GM23248 (cell line): ENCODE measurements at regions not wholly inside any gene's neighbourhood (a gene's known extent, or its start where the extent isn't known, plus 50 kb on each side); places are given as distances from the start of the nearest gene placed in this dataset.
A peak's percentile ranks its signal among the peaks of the same experiment; 100 is the strongest.

Experiments
- DNase-seq: peaks from one replicate; pipeline ENCODE4 v3.0.0-alpha.2; 2015
- H2AFZ ChIP-seq: fragments of 200-600 bp; sonication (generic); 2 replicates; pipeline ENCODE4 v1.6.1; 2016; ENCODE audit warnings: antibody characterized with exemption
- H3F3A ChIP-seq: fragments of 200-600 bp; sonication (generic); 2 replicates; pipeline ENCODE4 v1.6.1; 2016; ENCODE audit warnings: mild to moderate bottlenecking, antibody characterized with exemption, mixed run types; ENCODE audit not compliant: insufficient read depth
- H3K27ac ChIP-seq: fragments of 200-600 bp; sonication (generic); 2 replicates; pipeline ENCODE4 v1.5.1; 2016; ENCODE audit warnings: mild to moderate bottlenecking
- H3K27me3 ChIP-seq: fragments of 200-600 bp; sonication (generic); replicated peaks from 2 replicates; pipeline ENCODE4 v1.6.1; 2016; ENCODE audit warnings: mild to moderate bottlenecking; ENCODE audit not compliant: insufficient read depth
- H3K36me3 ChIP-seq: fragments of 200-600 bp; sonication (generic); 2 replicates; pipeline ENCODE4 v1.6.1; 2016; ENCODE audit warnings: low read depth, mild to moderate bottlenecking
- H3K4me1 ChIP-seq: fragments of 200-600 bp; sonication (generic); 2 replicates; pipeline ENCODE4 v1.6.1; 2016; ENCODE audit warnings: mild to moderate bottlenecking; ENCODE audit not compliant: insufficient read depth
- H3K4me2 ChIP-seq: fragments of 200-600 bp; sonication (generic); one replicate; pipeline ENCODE4 v1.6.1; 2016; ENCODE audit warnings: mild to moderate bottlenecking; ENCODE audit not compliant: unreplicated experiment
- H3K4me3 ChIP-seq: fragments of 200-600 bp; sonication (generic); 2 replicates; pipeline ENCODE4 v1.5.1; 2016; ENCODE audit warnings: mild to moderate bottlenecking
- H3K79me2 ChIP-seq: fragments of 200-600 bp; sonication (generic); 2 replicates; pipeline ENCODE4 v1.6.1; 2016; ENCODE audit warnings: mild to moderate bottlenecking; ENCODE audit not compliant: insufficient read depth
- H3K9ac ChIP-seq: fragments of 200-600 bp; sonication (generic); 2 replicates; pipeline ENCODE4 v1.6.1; 2016; ENCODE audit warnings: mild to moderate bottlenecking
- H3K9me2 ChIP-seq: fragments of 200-600 bp; sonication (generic); 2 replicates; pipeline ENCODE4 v1.6.1; 2016; ENCODE audit warnings: mixed run types, mild to moderate bottlenecking, moderate library complexity; ENCODE audit not compliant: insufficient read depth
- H3K9me3 ChIP-seq: fragments of 200-600 bp; sonication (generic); one replicate; pipeline ENCODE4 v1.6.1; 2017; ENCODE audit warnings: low read depth
- H4K20me1 ChIP-seq: fragments of 200-600 bp; sonication (generic); 2 replicates; pipeline ENCODE4 v1.6.0; 2016; ENCODE audit not compliant: insufficient read depth
- EZH2 ChIP-seq: fragments of 200-600 bp; sonication (generic); IDR thresholded peaks from 2 replicates; pipeline ENCODE4 v1.6.1; 2018; ENCODE audit warnings: antibody characterized with exemption, mild to moderate bottlenecking; ENCODE audit not compliant: insufficient read depth, poor library complexity, severe bottlenecking
- EZH2phosphoT487 ChIP-seq: fragments of 200-600 bp; sonication (generic); IDR thresholded peaks from 2 replicates; pipeline ENCODE4 v1.6.1; 2018; ENCODE audit warnings: antibody characterized with exemption, moderate library complexity, mild to moderate bottlenecking, low read depth; ENCODE audit not compliant: insufficient read depth
- WGBS, 2 experiments: methylation state at CpG; one replicate each; pipeline ENCODE4 v1.1.6; 2015 to 2017; ENCODE audit warnings: low lambda C conversion rate in 2 of 2, low coverage in 1 of 2; ENCODE audit errors: missing lambda C conversion rate in 2 of 2; 5-methylcytosine and 5-hydroxymethylcytosine counted together
- in situ Hi-C: fragments of 300-500 bp; cut with MboI; formaldehyde crosslinking; loops from 2 replicates; pipeline ENCODE4 v1.15.0; 2020

- Histone ChIP-seq H3K4me2 (peak overlapping the region; percentile 80), H3K4me1 (no peaks in the 10 kb centered on the region), H3K9ac (no peak overlapping the region), H4K20me1 (no peaks in the 10 kb centered on the region), H3K27ac (no peak overlapping the region), H3K9me3 (no peaks in the 10 kb centered on the region), H3F3A (no peaks in the 10 kb centered on the region), H3K27me3 (no peaks in the 10 kb centered on the region), H3K9me2 (no peaks in the 10 kb centered on the region), H2AFZ (peak overlapping the region; percentile 63), H3K36me3 (no peaks in the 10 kb centered on the region), H3K4me3 (peak overlapping the region; percentile 35; the same call in 1 of the 2 replicates), H3K79me2 (no peaks in the 10 kb centered on the region)
- in situ Hi-C loops: no loop called here
- DNase-seq: peak; percentile 60
- WGBS, 2 experiments: 0 to 4% methylated on average over 3 of the region's 3 CpGs
- TF ChIP-seq EZH2phosphoT487 (no peak), EZH2 (no peak)
These were observed 81.9 kb upstream of the DYNC1I1 start for GRCh38 chr7:95690367-95690947.

GRCh38 chr7:95688931-95689495 is 83.3 kb upstream of the DYNC1I1 start:
- H3K9me3 ChIP-seq: no peaks in the 10 kb centered on the region
- H3K9me2 ChIP-seq: no peaks in the 10 kb centered on the region
- H3K79me2 ChIP-seq: no peaks in the 10 kb centered on the region
- no peak overlapping the region for H3K9ac ChIP-seq
- in situ Hi-C loops: no loop called here
- no peak overlapping the region for H2AFZ ChIP-seq
- 71 to 75% methylated on average over 7 of the region's 7 CpGs for WGBS, 2 experiments
- DNase-seq: peak; percentile 47
- no peaks in the 10 kb centered on the region for H4K20me1 ChIP-seq
- H3K4me3 ChIP-seq: no peak overlapping the region
- H3K27me3 ChIP-seq: no peaks in the 10 kb centered on the region
- H3K36me3 ChIP-seq: no peaks in the 10 kb centered on the region
- no peaks in the 10 kb centered on the region for H3K4me1 ChIP-seq
- no peak overlapping the region for H3K27ac ChIP-seq
- no peak overlapping the region for H3K4me2 ChIP-seq
- no peak for TF ChIP-seq EZH2
- no peak for TF ChIP-seq EZH2phosphoT487
- H3F3A ChIP-seq: no peaks in the 10 kb centered on the region

GRCh38 chr7:95687759-95688343 is 84.5 kb upstream of the DYNC1I1 start:
- Histone ChIP-seq H3K4me1 (no peaks in the 10 kb centered on the region), H3K9me3 (no peaks in the 10 kb centered on the region), H3K27me3 (no peaks in the 10 kb centered on the region), H4K20me1 (no peaks in the 10 kb centered on the region), H3K4me2 (no peak overlapping the region), H2AFZ (no peak overlapping the region), H3K9me2 (no peaks in the 10 kb centered on the region), H3K9ac (no peak overlapping the region), H3K79me2 (no peaks in the 10 kb centered on the region), H3F3A (no peaks in the 10 kb centered on the region), H3K27ac (no peak overlapping the region), H3K36me3 (no peaks in the 10 kb centered on the region), H3K4me3 (no peak overlapping the region)
- TF ChIP-seq EZH2: no peak
- TF ChIP-seq EZH2phosphoT487: no peak
- DNase-seq: peak; percentile 47
- WGBS, 2 experiments: 27 to 29% methylated on average over 4 of the region's 4 CpGs
- in situ Hi-C loops: no loop called here

GRCh38 chr7:95686109-95686508 is 86.2 kb upstream of the DYNC1I1 start:
- no peak overlapping the region for H2AFZ ChIP-seq

More at GRCh38 chr7:95686109-95686508, 86.2 kb upstream of the DYNC1I1 start:
- Histone ChIP-seq H3K4me1 (no peaks in the 10 kb centered on the region), H3K9me3 (no peaks in the 10 kb centered on the region), H3F3A (no peaks in the 10 kb centered on the region), H4K20me1 (no peaks in the 10 kb centered on the region), H3K27me3 (no peaks in the 10 kb centered on the region), H3K9me2 (no peaks in the 10 kb centered on the region), H3K4me2 (no peak overlapping the region), H3K79me2 (no peaks in the 10 kb centered on the region), H3K4me3 (no peak overlapping the region), H3K9ac (no peak overlapping the region), H3K36me3 (no peaks in the 10 kb centered on the region), H3K27ac (no peak overlapping the region)
- TF ChIP-seq EZH2 (no peak), EZH2phosphoT487 (no peak)
- WGBS, 2 experiments: 3 to 6% methylated on average over 4 of the region's 4 CpGs
- peak; percentile 81 for DNase-seq
- in situ Hi-C loops: no loop called here
